Body of pancreas (tissue), 4 donors: ENCODE measurements at regions not wholly inside any gene's neighbourhood (a gene's known extent, or its start where the extent isn't known, plus 50 kb on each side); places are given as distances from the start of the nearest gene placed in this dataset.

ENCODE experiments used
- ATAC-seq: fragments of 150-250 bp; one replicate; pipeline ENCODE4 v1.9.1; 2016
- DNase-seq, 4 donors: peaks; one replicate each; pipeline ENCODE4 v3.0.0-alpha.2; 2019
- H3K27ac ChIP-seq, 4 donors: fragments of 200-600 bp; sonication (generic); 1 replicate in 3 of 4; 2 replicates in 1 of 4; pipeline versions ENCODE4 v1.5.1 to v1.6.1; 2016 to 2019; ENCODE audit warnings: mild to moderate bottlenecking in 1 of 4, mixed read lengths in 1 of 4, moderate library complexity in 1 of 4
- H3K27me3 ChIP-seq, 2 donors: fragments of 200-600 bp; sonication (generic); one replicate each; pipeline ENCODE4 v1.6.0; 2016; ENCODE audit warnings: mild to moderate bottlenecking in 1 of 2
- H3K36me3 ChIP-seq, 2 donors: fragments of 200-600 bp; sonication (generic); replicated peaks in 1 of 2; 2 replicates each; pipeline ENCODE4 v1.5.1; 2016; ENCODE audit warnings: low read depth in 2 of 2; ENCODE audit not compliant: insufficient read depth in 1 of 2
- H3K4me1 ChIP-seq: fragments of 200-600 bp; sonication (generic); one replicate; pipeline ENCODE4 v1.6.0; 2016
- H3K4me3 ChIP-seq, 2 donors: fragments of 200-600 bp; sonication (generic); 1 replicate in 1 of 2; 2 replicates in 1 of 2; pipeline ENCODE4 v1.5.1; 2016 to 2019
- H3K9me3 ChIP-seq, 3 donors: fragments of 200-600 bp; sonication (generic); 1 replicate in 2 of 3; 2 replicates in 1 of 3; pipeline ENCODE4 v1.5.1; 2016
- CTCF ChIP-seq, 7 experiments: fragments of 450-650 bp in 4 of 7; fragments of 200-600 bp in 3 of 7; sonication (generic) in 3 of 7; IDR thresholded peaks; one replicate each; pipeline ENCODE4 v1.5.1; 2016 to 2019; ENCODE audit warnings: antibody characterized with exemption in 7 of 7
- POLR2A ChIP-seq, 3 donors: fragments of 450-650 bp; IDR thresholded peaks; one replicate each; pipeline ENCODE4 v1.6.1; 2016; ENCODE audit warnings: antibody characterized with exemption in 3 of 3, mild to moderate bottlenecking in 2 of 3
- WGBS, 2 donors: methylation state at CpG; one replicate each; pipeline ENCODE4 v1.1.5; 2017; 5-methylcytosine and 5-hydroxymethylcytosine counted together
- intact Hi-C: fragments of 100-400 bp; cut with DNase I; formaldehyde crosslinking; loops from one replicate; pipeline ENCODE4 v1.15.1; 2023

- no peaks in the 10 kb centered on the region for H3K36me3 ChIP-seq
- ATAC-seq (no peak), DNase-seq (no peak)
- no peak overlapping the region for H3K27ac ChIP-seq
- TF ChIP-seq CTCF (IDR thresholded peaks at IDR 0.05), result no peak
- no peak for TF ChIP-seq POLR2A (IDR thresholded peaks at IDR 0.05)
- no peaks in the 10 kb centered on the region for H3K9me3 ChIP-seq
- H3K4me1 ChIP-seq, result no peaks in the 10 kb centered on the region
- intact Hi-C loops, result no loop called here
- WGBS, 2 donors, result 74 to 87% methylated on average over 15 to 18 of the region's 18 CpGs
- no peaks in the 10 kb centered on the region for H3K27me3 ChIP-seq
- no peak overlapping the region for H3K4me3 ChIP-seq
Measured at GRCh38 chr18:78810706-78811105, 168.9 kb upstream of the SALL3 start.

GRCh38 chr18:78812067-78812466 is 167.6 kb upstream of the SALL3 start:
- intact Hi-C loops, result no loop called here
- TF ChIP-seq CTCF (IDR thresholded peaks at IDR 0.05) (no peak), POLR2A (IDR thresholded peaks at IDR 0.05) (no peak)
- Histone ChIP-seq H3K27ac (no peak overlapping the region), H3K27me3 (no peaks in the 10 kb centered on the region), H3K4me1 (no peaks in the 10 kb centered on the region), H3K4me3 (no peak overlapping the region), H3K9me3 (no peaks in the 10 kb centered on the region), H3K36me3 (no peaks in the 10 kb centered on the region)
- WGBS, 2 donors, result 31 to 43% methylated on average over 7 to 9 of the region's 9 CpGs
- DNase-seq (no peak), ATAC-seq (no peak)

- Histone ChIP-seq H3K4me1 (no peaks in the 10 kb centered on the region), H3K4me3 (no peak overlapping the region), H3K36me3 (no peaks in the 10 kb centered on the region), H3K9me3 (no peaks in the 10 kb centered on the region), H3K27me3 (no peaks in the 10 kb centered on the region), H3K27ac (no peak overlapping the region)
- intact Hi-C loops, result no loop called here
- ATAC-seq (no peak), DNase-seq (no peak)
- 70 to 79% methylated on average over 18 of the region's 18 CpGs for WGBS, 2 donors
- TF ChIP-seq POLR2A (IDR thresholded peaks at IDR 0.05), result no peak
- TF ChIP-seq CTCF (IDR thresholded peaks at IDR 0.05), result no peak
Measured at GRCh38 chr18:78813156-78813555, 166.5 kb upstream of the SALL3 start.

- H3K27ac ChIP-seq, result no peak overlapping the region
- no peak overlapping the region for H3K4me3 ChIP-seq
- TF ChIP-seq POLR2A (IDR thresholded peaks at IDR 0.05) (no peak), CTCF (IDR thresholded peaks at IDR 0.05) (no peak)
- DNase-seq, result no peak
- no peak for ATAC-seq
- intact Hi-C loops, result no loop called here
- no peaks in the 10 kb centered on the region for H3K36me3 ChIP-seq
- H3K4me1 ChIP-seq, result no peaks in the 10 kb centered on the region
- no peaks in the 10 kb centered on the region for H3K9me3 ChIP-seq
- 28 to 38% methylated on average over 24 of the region's 24 CpGs for WGBS, 2 donors
- H3K27me3 ChIP-seq, result no peaks in the 10 kb centered on the region
Measured at GRCh38 chr18:78813936-78814710, 165.5 kb upstream of the SALL3 start.

- intact Hi-C loops, result no loop called here
- peaks cover 0 to 2% of the 10 kb centered on the region in 2 donors for H3K27me3 ChIP-seq
- ATAC-seq (no peak), DNase-seq (no peak)
- H3K27ac ChIP-seq, result no peak overlapping the region
- TF ChIP-seq POLR2A (IDR thresholded peaks at IDR 0.05) (no peak), CTCF (IDR thresholded peaks at IDR 0.05) (no peak)
- H3K4me1 ChIP-seq, result no peaks in the 10 kb centered on the region
- no peaks in the 10 kb centered on the region for H3K36me3 ChIP-seq
- no peaks in the 10 kb centered on the region for H3K9me3 ChIP-seq
- 31 to 47% methylated on average over 14 of the region's 14 CpGs for WGBS, 2 donors
- no peak overlapping the region for H3K4me3 ChIP-seq
Measured at GRCh38 chr18:78814766-78815165, 164.9 kb upstream of the SALL3 start.
